BLaER1 treated with 17β-estradiol and CSF1 and Interleukin-3, amounts not matched to agents 10 nM and 100 nM (cell line): ENCODE measurements at regions not wholly inside any gene's neighbourhood (a gene's known extent, or its start where the extent isn't known, plus 50 kb on each side); places are given as distances from the start of the nearest gene placed in this dataset.

Experiments used
- H3K27ac ChIP-seq, 11 experiments: shearing (Covaris generic); formaldehyde crosslinking; 2 replicates each; pipeline ENCODE4 v1.8.1; 2022
- H3K27me3 ChIP-seq, 11 experiments: shearing (Covaris generic); formaldehyde crosslinking; 2 replicates each; pipeline ENCODE4 v1.8.1; 2022
- H3K36me3 ChIP-seq, 11 experiments: shearing (Covaris generic); formaldehyde crosslinking; 2 replicates each; pipeline ENCODE4 v1.8.1; 2022
- H3K4me1 ChIP-seq, 10 experiments: shearing (Covaris generic); formaldehyde crosslinking; 2 replicates each; pipeline ENCODE4 v1.8.1; 2022
- H3K4me2 ChIP-seq, 11 experiments: shearing (Covaris generic); formaldehyde crosslinking; 2 replicates each; pipeline ENCODE4 v1.8.1; 2022
- H3K4me3 ChIP-seq, 10 experiments: shearing (Covaris generic); formaldehyde crosslinking; 2 replicates each; pipeline ENCODE4 v1.8.1; 2022
- H3K9ac ChIP-seq, 11 experiments: shearing (Covaris generic); formaldehyde crosslinking; 2 replicates each; pipeline ENCODE4 v1.8.1; 2022
- H3K9me3 ChIP-seq, 11 experiments: shearing (Covaris generic); formaldehyde crosslinking; replicated peaks in 1 of 11; 2 replicates each; pipeline ENCODE4 v1.8.1; 2022
- H4K20me1 ChIP-seq, 11 experiments: shearing (Covaris generic); formaldehyde crosslinking; 2 replicates each; pipeline ENCODE4 v1.8.1; 2022
- Cebpa-rat ChIP-seq, 11 experiments: shearing (Covaris generic); IDR thresholded peaks; 2 replicates each; pipeline ENCODE4 v1.8.1; 2022

- H3K9ac ChIP-seq, result no peak overlapping the region
- no peak overlapping the region for H3K4me2 ChIP-seq
- H4K20me1 ChIP-seq, result no peaks in the 10 kb centered on the region
- H3K27ac ChIP-seq, result no peak overlapping the region
- no peaks in the 10 kb centered on the region for H3K27me3 ChIP-seq
- peaks cover 0 to 8% (median 0%) of the 10 kb centered on the region in 11 experiments; a peak in 2 of 22 replicates for H3K9me3 ChIP-seq
- H3K4me3 ChIP-seq, result no peak overlapping the region
- no peaks in the 10 kb centered on the region for H3K36me3 ChIP-seq
- TF ChIP-seq Cebpa-rat (IDR thresholded peaks at IDR 0.05), result no peak
- no peaks in the 10 kb centered on the region for H3K4me1 ChIP-seq
These were observed 294.5 kb upstream of the NT5C1B start for GRCh38 chr2:18883616-18884456.

GRCh38 chr2:18871430-18871829, 282.1 kb upstream of the NT5C1B start:
- Histone ChIP-seq H3K27me3 (no peaks in the 10 kb centered on the region), H3K4me3 (no peak overlapping the region), H4K20me1 (no peaks in the 10 kb centered on the region), H3K9me3 (peaks cover 0 to 8% (median 4%) of the 10 kb centered on the region in 11 experiments; a peak in 12 of 22 replicates), H3K9ac (no peak overlapping the region), H3K4me1 (peaks cover 0 to 9% (median 3%) of the 10 kb centered on the region in 10 experiments; a peak in 9 of 20 replicates), H3K36me3 (no peaks in the 10 kb centered on the region), H3K27ac (no peak overlapping the region), H3K4me2 (no peak overlapping the region)
- TF ChIP-seq Cebpa-rat (IDR thresholded peaks at IDR 0.05), result no peak

GRCh38 chr2:18870307-18870706, 280.9 kb upstream of the NT5C1B start:
- Histone ChIP-seq H3K27ac (no peak overlapping the region), H3K4me2 (no peak overlapping the region), H3K9me3 (peaks cover 6 to 19% (median 12%) of the 10 kb centered on the region in 11 experiments; a peak in 14 of 22 replicates), H4K20me1 (no peaks in the 10 kb centered on the region), H3K27me3 (no peaks in the 10 kb centered on the region), H3K4me1 (peaks cover 0 to 9% (median 3%) of the 10 kb centered on the region in 10 experiments; a peak in 9 of 20 replicates), H3K9ac (no peak overlapping the region), H3K4me3 (no peak overlapping the region), H3K36me3 (no peaks in the 10 kb centered on the region)
- no peak for TF ChIP-seq Cebpa-rat (IDR thresholded peaks at IDR 0.05)

GRCh38 chr2:18861951-18862350, 272.6 kb upstream of the NT5C1B start:
- H3K27ac ChIP-seq, result no peak overlapping the region
- no peak overlapping the region for H3K9ac ChIP-seq
- no peaks in the 10 kb centered on the region for H4K20me1 ChIP-seq
- no peak for TF ChIP-seq Cebpa-rat (IDR thresholded peaks at IDR 0.05)
- H3K4me1 ChIP-seq, result peaks cover 0 to 6% (median 0%) of the 10 kb centered on the region in 10 experiments; a peak in 6 of 20 replicates
- H3K36me3 ChIP-seq, result no peaks in the 10 kb centered on the region
- H3K9me3 ChIP-seq, result peaks cover 7 to 22% (median 11%) of the 10 kb centered on the region in 11 experiments; a peak in 15 of 22 replicates
- H3K4me3 ChIP-seq, result no peak overlapping the region
- H3K27me3 ChIP-seq, result no peaks in the 10 kb centered on the region
- H3K4me2 ChIP-seq, result no peak overlapping the region

GRCh38 chr2:18860179-18860578, 270.8 kb upstream of the NT5C1B start:
- Histone ChIP-seq H3K9ac (no peak overlapping the region), H3K9me3 (peaks cover 0 to 6% (median 3%) of the 10 kb centered on the region in 11 experiments; a peak in 5 of 22 replicates), H4K20me1 (no peaks in the 10 kb centered on the region)

GRCh38 chr2:18856765-18857164, 267.4 kb upstream of the NT5C1B start:
- no peaks in the 10 kb centered on the region; a peak in 1 of 22 replicates for H3K9me3 ChIP-seq
- no peaks in the 10 kb centered on the region for H3K27me3 ChIP-seq
- 0 out of 20 replicates have a peak, but pooled peaks cover 0 to 5% (median 0%) of the 10 kb centered on the region in 10 experiments for H3K4me1 ChIP-seq
- H3K4me2 ChIP-seq, result no peak overlapping the region
- no peak for TF ChIP-seq Cebpa-rat (IDR thresholded peaks at IDR 0.05)
- H3K4me3 ChIP-seq, result no peak overlapping the region
- H3K36me3 ChIP-seq, result no peaks in the 10 kb centered on the region
- no peaks in the 10 kb centered on the region for H4K20me1 ChIP-seq
- H3K27ac ChIP-seq, result no peak overlapping the region
- no peak overlapping the region for H3K9ac ChIP-seq

More at GRCh38 chr2:18860179-18860578, 270.8 kb upstream of the NT5C1B start:
- H3K27ac ChIP-seq, result no peak overlapping the region
- H3K4me2 ChIP-seq, result no peak overlapping the region
- H3K36me3 ChIP-seq, result no peaks in the 10 kb centered on the region
- H3K4me3 ChIP-seq, result no peak overlapping the region
- TF ChIP-seq Cebpa-rat (IDR thresholded peaks at IDR 0.05), result no peak
- H3K27me3 ChIP-seq, result no peaks in the 10 kb centered on the region
- 0 out of 20 replicates have a peak, but pooled peaks cover 0 to 5% (median 0%) of the 10 kb centered on the region in 10 experiments for H3K4me1 ChIP-seq

- H3K27me3 ChIP-seq, result no peaks in the 10 kb centered on the region
- TF ChIP-seq Cebpa-rat (IDR thresholded peaks at IDR 0.05), result no peak
- no peak overlapping the region for H3K4me3 ChIP-seq
- H3K4me2 ChIP-seq, result no peak overlapping the region
- no peaks in the 10 kb centered on the region for H3K9me3 ChIP-seq
- H3K27ac ChIP-seq, result no peak overlapping the region
- 0 out of 20 replicates have a peak, but pooled peaks cover 0 to 5% (median 0%) of the 10 kb centered on the region in 10 experiments for H3K4me1 ChIP-seq
- H4K20me1 ChIP-seq, result no peaks in the 10 kb centered on the region
- no peaks in the 10 kb centered on the region for H3K36me3 ChIP-seq
- H3K9ac ChIP-seq, result no peak overlapping the region
These were observed 265.7 kb upstream of the NT5C1B start for GRCh38 chr2:18855027-18855426.

GRCh38 chr2:18849841-18850578, 260.6 kb upstream of the NT5C1B start:
- H3K4me3 ChIP-seq, result no peak overlapping the region
- no peaks in the 10 kb centered on the region for H4K20me1 ChIP-seq
- no peak overlapping the region for H3K4me2 ChIP-seq
- H3K36me3 ChIP-seq, result no peaks in the 10 kb centered on the region
- no peaks in the 10 kb centered on the region for H3K9me3 ChIP-seq
- no peak overlapping the region for H3K27ac ChIP-seq
- H3K4me1 ChIP-seq, result peaks cover 0 to 5% (median 0%) of the 10 kb centered on the region in 10 experiments; a peak in 3 of 20 replicates
- H3K9ac ChIP-seq, result no peak overlapping the region
- no peaks in the 10 kb centered on the region for H3K27me3 ChIP-seq
- no peak for TF ChIP-seq Cebpa-rat (IDR thresholded peaks at IDR 0.05)

GRCh38 chr2:18848646-18849045, 259.3 kb upstream of the NT5C1B start:
- H4K20me1 ChIP-seq, result no peaks in the 10 kb centered on the region
- peaks cover 0 to 5% (median 0%) of the 10 kb centered on the region in 10 experiments; a peak in 3 of 20 replicates for H3K4me1 ChIP-seq
- no peaks in the 10 kb centered on the region for H3K9me3 ChIP-seq
- H3K4me2 ChIP-seq, result no peak overlapping the region
- no peak overlapping the region for H3K9ac ChIP-seq
- no peak overlapping the region for H3K27ac ChIP-seq
- H3K4me3 ChIP-seq, result no peak overlapping the region
- H3K27me3 ChIP-seq, result no peaks in the 10 kb centered on the region
- TF ChIP-seq Cebpa-rat (IDR thresholded peaks at IDR 0.05), result no peak
- H3K36me3 ChIP-seq, result no peaks in the 10 kb centered on the region
